ENCODE measurements at regions not wholly inside any gene's neighbourhood (a gene's known extent, or its start where the extent isn't known, plus 50 kb on each side); places are given as distances from the start of the nearest gene placed in this dataset.

DNA sequence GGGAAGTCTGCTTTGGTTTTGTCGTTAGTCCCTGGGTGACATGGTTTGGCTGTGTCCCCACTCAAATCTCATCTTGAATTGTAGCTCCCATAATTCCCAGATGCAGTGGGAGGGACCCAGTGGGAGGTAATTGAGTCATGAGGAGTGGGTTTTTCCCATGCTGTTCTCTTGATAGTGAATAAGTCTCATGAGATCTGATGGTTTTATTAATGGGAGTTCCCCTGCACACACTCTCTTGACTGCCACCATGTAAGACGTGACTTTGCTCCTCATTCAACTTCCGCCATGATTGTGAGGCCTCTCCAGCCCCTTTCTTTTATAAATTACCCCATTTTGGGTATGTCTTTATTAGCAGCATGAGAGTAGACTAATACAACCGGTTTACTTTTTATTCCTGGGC, 405.8 kb upstream of the ID2 start:
- H3K79me2 ChIP-seq: no peaks in the 10 kb centered on the region
- peaks cover 8% of the 10 kb centered on the region for H3K4me1 ChIP-seq
- no peaks in the 10 kb centered on the region for H3K36me3 ChIP-seq (ENCODE audit: control insufficient read depth, insufficient read depth, low read length)
- no peaks in the 10 kb centered on the region for H3K9me3 ChIP-seq (ENCODE audit: control insufficient read depth, low read length)
- no peak overlapping the region for H3K4me3 ChIP-seq (ENCODE audit: low read depth, low read length)
- H2AFZ ChIP-seq: no peak overlapping the region
- no peak overlapping the region for H3K27ac ChIP-seq
- TF ChIP-seq, protein P1, sequence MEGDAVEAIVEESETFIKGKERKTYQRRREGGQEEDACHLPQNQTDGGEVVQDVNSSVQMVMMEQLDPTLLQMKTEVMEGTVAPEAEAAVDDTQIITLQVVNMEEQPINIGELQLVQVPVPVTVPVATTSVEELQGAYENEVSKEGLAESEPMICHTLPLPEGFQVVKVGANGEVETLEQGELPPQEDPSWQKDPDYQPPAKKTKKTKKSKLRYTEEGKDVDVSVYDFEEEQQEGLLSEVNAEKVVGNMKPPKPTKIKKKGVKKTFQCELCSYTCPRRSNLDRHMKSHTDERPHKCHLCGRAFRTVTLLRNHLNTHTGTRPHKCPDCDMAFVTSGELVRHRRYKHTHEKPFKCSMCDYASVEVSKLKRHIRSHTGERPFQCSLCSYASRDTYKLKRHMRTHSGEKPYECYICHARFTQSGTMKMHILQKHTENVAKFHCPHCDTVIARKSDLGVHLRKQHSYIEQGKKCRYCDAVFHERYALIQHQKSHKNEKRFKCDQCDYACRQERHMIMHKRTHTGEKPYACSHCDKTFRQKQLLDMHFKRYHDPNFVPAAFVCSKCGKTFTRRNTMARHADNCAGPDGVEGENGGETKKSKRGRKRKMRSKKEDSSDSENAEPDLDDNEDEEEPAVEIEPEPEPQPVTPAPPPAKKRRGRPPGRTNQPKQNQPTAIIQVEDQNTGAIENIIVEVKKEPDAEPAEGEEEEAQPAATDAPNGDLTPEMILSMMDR (IDR thresholded peaks at IDR 0.05): no peak
- no peak overlapping the region for H3K4me2 ChIP-seq (ENCODE audit: low read length)
- no peaks in the 10 kb centered on the region for H3K27me3 ChIP-seq (ENCODE audit: control insufficient read depth, insufficient read depth, low read length)
- H3K9ac ChIP-seq: no peak overlapping the region

DNA sequence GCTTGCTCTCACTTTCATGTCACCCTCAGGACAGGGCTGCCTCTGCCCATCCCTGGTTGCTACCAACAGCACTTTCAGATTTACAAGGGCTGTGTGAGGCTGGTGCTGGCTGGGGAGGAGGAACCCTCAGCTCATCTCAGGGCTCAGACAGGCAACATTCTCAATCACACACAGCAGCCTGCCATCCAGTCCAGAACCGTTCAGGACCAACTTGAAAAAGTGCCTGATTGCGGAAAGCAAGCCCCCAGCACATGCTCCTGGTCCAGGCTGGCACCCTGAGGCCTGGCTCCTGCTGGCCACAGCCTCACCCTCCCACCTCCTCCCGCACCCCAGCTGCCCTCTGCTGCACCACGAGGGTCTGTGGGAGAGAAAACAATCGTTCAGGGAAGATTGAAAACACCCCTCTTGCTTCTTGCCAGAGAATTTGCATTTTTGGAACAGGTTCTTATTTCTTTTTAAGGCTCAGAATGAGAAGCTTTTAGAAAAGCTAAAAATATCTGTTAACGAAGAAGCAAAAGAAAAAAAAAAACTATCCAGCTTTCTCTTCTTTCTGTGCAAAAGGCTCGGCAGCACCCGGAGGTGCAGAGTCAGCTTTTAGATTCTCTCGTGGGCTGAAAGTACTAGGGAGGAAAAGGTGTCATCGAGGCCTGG, 403.8 kb upstream of the ID2 start:
- no peak overlapping the region for H3K9ac ChIP-seq
- peak overlapping the region; percentile 4 for H3K27ac ChIP-seq
- H3K27me3 ChIP-seq (ENCODE audit: control insufficient read depth, insufficient read depth, low read length): no peaks in the 10 kb centered on the region
- H3K4me1 ChIP-seq: peaks cover 8% of the 10 kb centered on the region
- H3K36me3 ChIP-seq (ENCODE audit: control insufficient read depth, insufficient read depth, low read length): no peaks in the 10 kb centered on the region
- H2AFZ ChIP-seq: peak overlapping the region; percentile 77
- TF ChIP-seq, protein P1 (IDR thresholded peaks at IDR 0.05): no peak
- no peaks in the 10 kb centered on the region for H3K79me2 ChIP-seq
- no peak overlapping the region for H3K4me3 ChIP-seq (ENCODE audit: low read depth, low read length)
- H3K9me3 ChIP-seq (ENCODE audit: control insufficient read depth, low read length): no peaks in the 10 kb centered on the region
- peak overlapping the region; percentile 22 for H3K4me2 ChIP-seq (ENCODE audit: low read length)

DNA sequence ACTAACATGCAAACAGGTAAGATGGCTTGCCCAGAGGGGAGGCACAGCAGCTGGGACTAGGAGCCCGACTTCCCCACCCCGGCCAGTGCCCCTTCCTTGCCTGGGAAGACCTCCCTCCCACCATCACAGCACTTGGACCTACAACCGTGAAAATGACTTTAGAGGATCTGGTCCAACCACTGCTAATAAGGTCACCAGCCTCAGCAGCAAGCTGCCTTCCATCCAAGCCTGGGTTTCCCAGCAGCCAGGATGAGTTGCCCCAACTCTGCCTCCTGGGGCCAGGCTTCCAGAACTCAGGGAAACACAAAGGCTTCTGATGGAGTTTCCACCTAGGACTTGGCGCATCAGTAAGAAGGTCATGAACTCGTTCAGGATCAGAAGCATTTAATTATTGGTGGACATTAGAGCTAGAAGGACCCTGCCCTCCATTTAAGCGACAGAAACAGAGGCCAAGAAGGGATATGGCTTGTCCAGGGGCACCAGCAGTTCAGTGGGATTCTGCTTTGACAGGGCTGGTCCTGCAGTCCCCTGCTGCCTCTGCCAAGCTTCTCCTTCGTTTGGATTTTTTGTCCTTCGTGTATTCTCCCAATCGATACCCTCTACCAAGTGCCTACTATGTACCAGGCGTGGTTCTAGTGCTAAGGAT, 403.0 kb upstream of the ID2 start:
- no peaks in the 10 kb centered on the region for H3K27me3 ChIP-seq (ENCODE audit: control insufficient read depth, insufficient read depth, low read length)

GRCh38 chr2:8279506-8279905, 402.4 kb upstream of the ID2 start:
- Histone ChIP-seq H3K9ac (no peak overlapping the region), H3K4me3 (ENCODE audit: low read depth, low read length) (no peak overlapping the region), H3K4me1 (peaks cover 8% of the 10 kb centered on the region), H3K27me3 (ENCODE audit: control insufficient read depth, insufficient read depth, low read length) (no peaks in the 10 kb centered on the region), H3K4me2 (ENCODE audit: low read length) (no peak overlapping the region), H3K9me3 (ENCODE audit: control insufficient read depth, low read length) (no peaks in the 10 kb centered on the region), H2AFZ (no peak overlapping the region), H3K36me3 (ENCODE audit: control insufficient read depth, insufficient read depth, low read length) (no peaks in the 10 kb centered on the region), H3K27ac (no peak overlapping the region), H3K79me2 (no peaks in the 10 kb centered on the region)
- TF ChIP-seq, protein P1 (IDR thresholded peaks at IDR 0.05): no peak

More for the DNA sequence above, 403.0 kb upstream of the ID2 start:
- no peak overlapping the region for H3K4me2 ChIP-seq (ENCODE audit: low read length)
- H3K36me3 ChIP-seq (ENCODE audit: control insufficient read depth, insufficient read depth, low read length): no peaks in the 10 kb centered on the region
- H3K9me3 ChIP-seq (ENCODE audit: control insufficient read depth, low read length): no peaks in the 10 kb centered on the region
- H3K9ac ChIP-seq: no peak overlapping the region
- no peak overlapping the region for H3K4me3 ChIP-seq (ENCODE audit: low read depth, low read length)
- TF ChIP-seq, protein P1 (IDR thresholded peaks at IDR 0.05): no peak
- H3K4me1 ChIP-seq: peaks cover 8% of the 10 kb centered on the region
- no peaks in the 10 kb centered on the region for H3K79me2 ChIP-seq
- no peak overlapping the region for H3K27ac ChIP-seq
- peak overlapping the region; percentile 77 for H2AFZ ChIP-seq

DNA sequence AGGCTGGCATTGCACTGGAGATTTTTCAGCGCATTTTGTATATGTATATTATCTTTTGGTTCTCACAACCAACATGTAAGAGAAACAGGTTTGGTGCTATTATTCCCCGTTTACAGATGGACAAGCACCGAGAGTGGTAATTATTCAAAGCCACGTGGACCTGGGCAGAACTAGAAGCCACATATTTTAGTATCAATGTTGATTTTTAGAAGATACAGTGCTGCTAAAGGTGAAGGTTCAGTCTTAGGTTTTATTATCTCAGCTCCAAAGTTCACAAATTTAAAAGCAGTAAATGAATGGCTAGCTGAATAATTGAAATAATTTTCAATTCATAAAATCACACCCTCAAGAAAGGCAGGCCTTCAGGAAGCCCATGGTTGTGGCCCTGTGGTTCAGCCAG, 400.6 kb upstream of the ID2 start:
- no peak overlapping the region for H2AFZ ChIP-seq

More for the DNA sequence above, 400.6 kb upstream of the ID2 start:
- TF ChIP-seq, protein P1 (IDR thresholded peaks at IDR 0.05): no peak
- H3K4me2 ChIP-seq (ENCODE audit: low read length): no peak overlapping the region
- H3K36me3 ChIP-seq (ENCODE audit: control insufficient read depth, insufficient read depth, low read length): no peaks in the 10 kb centered on the region
- no peak overlapping the region for H3K4me3 ChIP-seq (ENCODE audit: low read depth, low read length)
- no peaks in the 10 kb centered on the region for H3K79me2 ChIP-seq
- H3K4me1 ChIP-seq: peaks cover 8% of the 10 kb centered on the region
- no peak overlapping the region for H3K9ac ChIP-seq
- H3K27me3 ChIP-seq (ENCODE audit: control insufficient read depth, insufficient read depth, low read length): no peaks in the 10 kb centered on the region
- H3K27ac ChIP-seq: no peak overlapping the region
- no peaks in the 10 kb centered on the region for H3K9me3 ChIP-seq (ENCODE audit: control insufficient read depth, low read length)

All from parathyroid adenoma (tissue), 2 donors.